ENCODE measurements at regions not wholly inside any gene's neighbourhood (a gene's known extent, or its start where the extent isn't known, plus 50 kb on each side); places are given as distances from the start of the nearest gene placed in this dataset.

DNA sequence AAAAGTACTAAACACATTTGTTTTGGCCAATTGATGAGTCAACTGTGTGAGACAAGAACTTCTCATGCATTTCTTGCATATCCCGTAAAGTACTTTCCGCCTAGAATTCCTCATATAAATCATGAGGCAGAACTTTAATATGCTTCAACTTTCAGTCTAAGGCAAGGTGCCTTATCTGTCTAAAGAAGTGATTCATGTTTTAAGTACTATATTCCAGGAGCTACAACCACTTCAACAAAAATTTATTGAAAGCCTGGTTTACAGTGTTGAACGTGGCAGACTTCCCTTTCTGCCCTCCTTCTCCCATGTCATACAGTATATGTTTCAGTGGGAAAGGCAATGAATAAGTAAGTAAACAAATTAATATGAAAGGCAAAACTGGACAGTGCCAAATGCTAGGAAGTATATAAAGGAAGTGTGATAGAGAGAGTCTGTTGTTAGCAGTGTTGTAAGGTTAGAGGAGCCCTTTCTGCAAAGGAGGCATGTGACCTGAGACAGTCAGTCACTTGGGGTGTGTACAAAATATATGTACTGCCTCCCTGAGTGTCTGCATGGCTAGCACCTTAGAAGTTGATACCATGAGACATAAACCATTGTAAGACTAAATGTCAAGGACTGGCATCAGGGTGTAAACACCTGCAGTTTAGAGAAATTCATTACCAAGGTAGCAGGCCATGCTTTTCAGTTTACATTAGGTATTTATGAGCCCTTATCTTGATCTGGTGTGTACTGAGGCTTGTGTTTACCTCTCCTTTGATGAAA lies 362.2 kb downstream of the SRGAP2C start:
- TF ChIP-seq, protein P1, sequence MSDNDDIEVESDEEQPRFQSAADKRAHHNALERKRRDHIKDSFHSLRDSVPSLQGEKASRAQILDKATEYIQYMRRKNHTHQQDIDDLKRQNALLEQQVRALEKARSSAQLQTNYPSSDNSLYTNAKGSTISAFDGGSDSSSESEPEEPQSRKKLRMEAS (IDR thresholded peaks at IDR 0.05): no peak
- TF ChIP-seq, protein P2, sequence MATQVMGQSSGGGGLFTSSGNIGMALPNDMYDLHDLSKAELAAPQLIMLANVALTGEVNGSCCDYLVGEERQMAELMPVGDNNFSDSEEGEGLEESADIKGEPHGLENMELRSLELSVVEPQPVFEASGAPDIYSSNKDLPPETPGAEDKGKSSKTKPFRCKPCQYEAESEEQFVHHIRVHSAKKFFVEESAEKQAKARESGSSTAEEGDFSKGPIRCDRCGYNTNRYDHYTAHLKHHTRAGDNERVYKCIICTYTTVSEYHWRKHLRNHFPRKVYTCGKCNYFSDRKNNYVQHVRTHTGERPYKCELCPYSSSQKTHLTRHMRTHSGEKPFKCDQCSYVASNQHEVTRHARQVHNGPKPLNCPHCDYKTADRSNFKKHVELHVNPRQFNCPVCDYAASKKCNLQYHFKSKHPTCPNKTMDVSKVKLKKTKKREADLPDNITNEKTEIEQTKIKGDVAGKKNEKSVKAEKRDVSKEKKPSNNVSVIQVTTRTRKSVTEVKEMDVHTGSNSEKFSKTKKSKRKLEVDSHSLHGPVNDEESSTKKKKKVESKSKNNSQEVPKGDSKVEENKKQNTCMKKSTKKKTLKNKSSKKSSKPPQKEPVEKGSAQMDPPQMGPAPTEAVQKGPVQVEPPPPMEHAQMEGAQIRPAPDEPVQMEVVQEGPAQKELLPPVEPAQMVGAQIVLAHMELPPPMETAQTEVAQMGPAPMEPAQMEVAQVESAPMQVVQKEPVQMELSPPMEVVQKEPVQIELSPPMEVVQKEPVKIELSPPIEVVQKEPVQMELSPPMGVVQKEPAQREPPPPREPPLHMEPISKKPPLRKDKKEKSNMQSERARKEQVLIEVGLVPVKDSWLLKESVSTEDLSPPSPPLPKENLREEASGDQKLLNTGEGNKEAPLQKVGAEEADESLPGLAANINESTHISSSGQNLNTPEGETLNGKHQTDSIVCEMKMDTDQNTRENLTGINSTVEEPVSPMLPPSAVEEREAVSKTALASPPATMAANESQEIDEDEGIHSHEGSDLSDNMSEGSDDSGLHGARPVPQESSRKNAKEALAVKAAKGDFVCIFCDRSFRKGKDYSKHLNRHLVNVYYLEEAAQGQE (IDR thresholded peaks at IDR 0.05): no peak
- TF ChIP-seq, protein P3, sequence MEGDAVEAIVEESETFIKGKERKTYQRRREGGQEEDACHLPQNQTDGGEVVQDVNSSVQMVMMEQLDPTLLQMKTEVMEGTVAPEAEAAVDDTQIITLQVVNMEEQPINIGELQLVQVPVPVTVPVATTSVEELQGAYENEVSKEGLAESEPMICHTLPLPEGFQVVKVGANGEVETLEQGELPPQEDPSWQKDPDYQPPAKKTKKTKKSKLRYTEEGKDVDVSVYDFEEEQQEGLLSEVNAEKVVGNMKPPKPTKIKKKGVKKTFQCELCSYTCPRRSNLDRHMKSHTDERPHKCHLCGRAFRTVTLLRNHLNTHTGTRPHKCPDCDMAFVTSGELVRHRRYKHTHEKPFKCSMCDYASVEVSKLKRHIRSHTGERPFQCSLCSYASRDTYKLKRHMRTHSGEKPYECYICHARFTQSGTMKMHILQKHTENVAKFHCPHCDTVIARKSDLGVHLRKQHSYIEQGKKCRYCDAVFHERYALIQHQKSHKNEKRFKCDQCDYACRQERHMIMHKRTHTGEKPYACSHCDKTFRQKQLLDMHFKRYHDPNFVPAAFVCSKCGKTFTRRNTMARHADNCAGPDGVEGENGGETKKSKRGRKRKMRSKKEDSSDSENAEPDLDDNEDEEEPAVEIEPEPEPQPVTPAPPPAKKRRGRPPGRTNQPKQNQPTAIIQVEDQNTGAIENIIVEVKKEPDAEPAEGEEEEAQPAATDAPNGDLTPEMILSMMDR (IDR thresholded peaks at IDR 0.05; ENCODE audit: low read depth, low read length, missing input control): no peak
